ENCODE measurements at regions not wholly inside any gene's neighbourhood (a gene's known extent, or its start where the extent isn't known, plus 50 kb on each side); places are given as distances from the start of the nearest gene placed in this dataset.
A peak's percentile ranks its signal among the peaks of the same experiment; 100 is the strongest.

DNA sequence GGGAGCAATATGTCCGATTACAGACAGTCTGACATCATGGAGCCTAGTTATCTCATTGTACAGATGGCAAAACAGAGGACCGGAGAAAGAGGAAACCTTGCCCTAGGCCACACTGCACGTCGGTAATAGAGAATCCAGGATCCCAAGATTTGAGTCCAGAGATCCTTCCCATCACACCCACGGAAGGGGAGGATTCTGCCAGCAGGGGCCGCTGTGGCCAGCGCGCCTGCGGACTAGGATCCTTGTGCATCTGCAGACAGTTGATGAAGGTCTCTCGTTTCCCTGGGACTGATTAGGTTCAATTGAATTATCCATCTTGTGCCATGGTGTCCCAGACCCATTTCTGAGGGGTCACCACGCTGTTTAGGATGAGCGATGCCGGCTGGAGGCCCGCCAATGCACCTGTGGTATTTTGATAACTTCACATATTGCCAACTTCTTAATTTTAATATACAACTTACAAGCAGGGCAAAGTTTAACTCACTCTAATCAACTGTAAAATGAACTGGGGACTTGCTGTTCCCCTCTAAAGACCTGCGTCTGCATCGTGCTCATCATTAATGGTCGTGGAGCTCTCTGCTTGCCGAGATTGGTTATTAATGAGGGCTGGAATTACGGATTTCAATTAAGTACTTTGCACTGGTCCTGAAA is 592.7 kb upstream of the BRINP1 start:
- no peaks in the 10 kb centered on the region for H3K79me2 ChIP-seq (ENCODE audit: control insufficient read depth, insufficient read depth, low read length)
- no peaks in the 10 kb centered on the region for H3K9me1 ChIP-seq (replicated peaks; ENCODE audit: control insufficient read depth, extremely low read depth, insufficient read depth, low read length)
- BruUV-seq (replicated peaks), result no TSS peak
- no peak overlapping the region for H2AFZ ChIP-seq (ENCODE audit: low read depth, low read length)
- H3K27me3 ChIP-seq (ENCODE audit: control insufficient read depth in 2 of 2, insufficient read depth in 2 of 2, low read length in 2 of 2), result no peaks in the 10 kb centered on the region
- TF ChIP-seq EZH2 (IDR thresholded peaks at IDR 0.05; ENCODE audit: borderline replicate concordance, low read depth, low read length, severe bottlenecking), result no peak
- TF ChIP-seq, protein P1, sequence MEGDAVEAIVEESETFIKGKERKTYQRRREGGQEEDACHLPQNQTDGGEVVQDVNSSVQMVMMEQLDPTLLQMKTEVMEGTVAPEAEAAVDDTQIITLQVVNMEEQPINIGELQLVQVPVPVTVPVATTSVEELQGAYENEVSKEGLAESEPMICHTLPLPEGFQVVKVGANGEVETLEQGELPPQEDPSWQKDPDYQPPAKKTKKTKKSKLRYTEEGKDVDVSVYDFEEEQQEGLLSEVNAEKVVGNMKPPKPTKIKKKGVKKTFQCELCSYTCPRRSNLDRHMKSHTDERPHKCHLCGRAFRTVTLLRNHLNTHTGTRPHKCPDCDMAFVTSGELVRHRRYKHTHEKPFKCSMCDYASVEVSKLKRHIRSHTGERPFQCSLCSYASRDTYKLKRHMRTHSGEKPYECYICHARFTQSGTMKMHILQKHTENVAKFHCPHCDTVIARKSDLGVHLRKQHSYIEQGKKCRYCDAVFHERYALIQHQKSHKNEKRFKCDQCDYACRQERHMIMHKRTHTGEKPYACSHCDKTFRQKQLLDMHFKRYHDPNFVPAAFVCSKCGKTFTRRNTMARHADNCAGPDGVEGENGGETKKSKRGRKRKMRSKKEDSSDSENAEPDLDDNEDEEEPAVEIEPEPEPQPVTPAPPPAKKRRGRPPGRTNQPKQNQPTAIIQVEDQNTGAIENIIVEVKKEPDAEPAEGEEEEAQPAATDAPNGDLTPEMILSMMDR (IDR thresholded peaks at IDR 0.05; ENCODE audit: extremely low read depth in 1 of 2, insufficient read depth in 1 of 2, low read depth in 1 of 2, low read length in 2 of 2), result peak; percentile 63 to 73
- no peak for TF ChIP-seq FOS (IDR thresholded peaks at IDR 0.05; ENCODE audit: borderline replicate concordance, insufficient read depth, low read length)
- TF ChIP-seq GATA2 (IDR thresholded peaks at IDR 0.05; ENCODE audit: insufficient read depth, insufficient read length, low read depth, low read length), result no peak
- no peak for TF ChIP-seq MAX (IDR thresholded peaks at IDR 0.05; ENCODE audit: insufficient read depth, insufficient read length)
- no peak for TF ChIP-seq POLR2A (IDR thresholded peaks at IDR 0.05; ENCODE audit: low read depth, low read length)
- no peak overlapping the region for H3K4me2 ChIP-seq (ENCODE audit: insufficient read depth, low read length)
- no peaks in the 10 kb centered on the region for H3K36me3 ChIP-seq (ENCODE audit: control insufficient read depth in 2 of 2, extremely low read depth in 1 of 2, insufficient read depth in 2 of 2, low read length in 2 of 2)
- no peak overlapping the region for H3K27ac ChIP-seq (ENCODE audit: insufficient read depth, low read depth, low read length)
- FAIRE-seq, result peak; percentile 71
- H4K20me1 ChIP-seq (replicated peaks; ENCODE audit: control insufficient read depth, extremely low read depth, insufficient read depth, low read length), result no peaks in the 10 kb centered on the region
- DNase-seq (ENCODE audit: low read depth, low spot score), result peak; percentile 7
- H3K4me3 ChIP-seq (replicated peaks in 1 of 3; ENCODE audit: insufficient read depth in 1 of 3, low read depth in 1 of 3, low read length in 3 of 3), result no peak overlapping the region
- H3K9ac ChIP-seq (replicated peaks; ENCODE audit: extremely low read depth, insufficient read depth, low read length), result no peak overlapping the region
- no peaks in the 10 kb centered on the region for H3K9me3 ChIP-seq (replicated peaks; ENCODE audit: control insufficient read depth, insufficient read depth, low read length)
- ChIA-PET POLR2A (no interaction called here), CTCF (interaction anchor here (2.0 kb wide), 1 partner anchor 515 kb away, joined by 6 read pairs; no protein-coding TSS in a partner anchor)
- dilution Hi-C loops (cut with MboI; ENCODE audit: extremely low pct_ligation_motif_present, low sequenced_read_pairs) (no loop called here), intact Hi-C loops (cut with micrococcal nuclease) (loop anchor here (1.0 to 10.0 kb wide), 4 partner anchors 387 to 587 kb away; no protein-coding TSS in a partner anchor)
- H3K4me1 ChIP-seq (ENCODE audit: control insufficient read depth, extremely low read depth, insufficient read depth, low read length), result no peaks in the 10 kb centered on the region

All from endothelial cell of umbilical vein (primary cell).